Putamen (tissue), 1 donor: ENCODE measurements at regions not wholly inside any gene's neighbourhood (a gene's known extent, or its start where the extent isn't known, plus 50 kb on each side); places are given as distances from the start of the nearest gene placed in this dataset.
"Not testable (repeated sequence)": the region's sequence is repeated elsewhere in the genome, so short reads cannot be mapped to it uniquely, and the experiment has no call there.

Experiments
- DNase-seq: peaks from one replicate; pipeline ENCODE4 v3.0.0-alpha.2; 2016; ENCODE audit warnings: low spot score

GRCh38 chr20:22951966-22952365, 83.1 kb upstream of the SSTR4 start:
- DNase-seq: no peak

DNA sequence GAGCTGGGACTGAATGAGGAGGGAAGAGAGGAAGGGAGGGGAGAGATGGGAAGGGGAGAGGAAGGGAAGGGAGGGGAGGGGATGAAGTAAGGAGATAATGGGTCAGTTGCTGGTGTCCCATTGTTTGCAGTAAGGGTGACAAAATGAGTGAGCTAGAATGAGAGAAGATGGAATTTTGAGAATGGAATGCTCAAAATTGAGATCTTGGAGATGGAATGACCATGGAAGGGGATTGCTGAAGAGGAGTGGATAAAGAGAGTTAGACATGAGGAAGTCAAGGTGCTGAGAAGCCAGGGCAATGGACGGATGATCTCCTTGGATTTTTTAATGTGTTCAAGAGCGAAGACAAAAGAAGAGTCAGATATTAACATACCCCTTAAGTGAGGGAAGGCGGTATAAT, 80.5 kb upstream of the SSTR4 start:
- DNase-seq: no peak

- no peak for DNase-seq
These were observed 76.7 kb upstream of the SSTR4 start for GRCh38 chr20:22958390-22958789.

GRCh38 chr20:22962567-22963439, 72.3 kb upstream of the SSTR4 start:
- DNase-seq: no peak

DNA sequence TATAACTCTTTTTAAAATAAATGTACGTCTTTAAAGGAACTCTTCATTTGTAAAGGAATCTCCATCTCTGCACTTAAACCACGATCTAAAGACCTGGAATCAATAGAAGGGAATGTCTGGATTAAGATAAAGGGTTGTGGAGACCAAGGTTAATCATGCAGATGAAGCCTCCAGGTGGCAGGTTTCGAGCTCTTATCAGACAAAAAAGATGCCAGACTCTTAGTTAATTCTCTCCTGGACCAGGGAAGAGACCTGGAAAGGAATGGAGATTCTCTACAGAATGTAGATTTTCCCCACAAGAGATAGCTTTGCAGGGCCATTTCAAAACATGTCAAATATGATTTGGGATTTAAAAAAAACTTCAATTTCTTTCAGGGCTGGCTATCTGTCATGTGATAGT, 71.5 kb upstream of the SSTR4 start:
- no peak for DNase-seq

GRCh38 chr20:22966787-22967464, 68.2 kb upstream of the SSTR4 start:
- DNase-seq: no peak

DNA sequence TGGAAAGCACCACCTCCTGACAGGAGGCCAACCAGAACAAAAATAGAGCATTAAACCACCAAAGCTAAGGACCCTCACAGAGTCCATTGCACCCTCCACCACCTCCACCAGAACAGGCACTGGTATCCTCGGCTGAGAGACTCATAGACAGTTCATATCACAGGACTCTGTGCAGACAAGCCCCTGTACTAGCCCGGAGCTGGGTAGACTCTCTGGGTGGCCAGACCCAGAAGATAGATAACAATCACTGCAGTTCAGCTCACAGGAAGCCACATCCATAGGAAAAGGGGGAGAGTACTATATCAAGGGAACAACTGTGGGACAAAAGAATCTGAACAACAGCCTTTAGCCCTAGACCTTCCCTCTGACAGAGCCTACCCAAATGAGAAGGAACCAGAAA, 67.4 kb upstream of the SSTR4 start:
- DNase-seq: not testable (repeated sequence)

- DNase-seq: not testable (repeated sequence)
These were observed 66.1 kb upstream of the SSTR4 start for GRCh38 chr20:22969031-22969430.

GRCh38 chr20:22971077-22971476, 64.0 kb upstream of the SSTR4 start:
- DNase-seq: not testable (repeated sequence)

- DNase-seq: no peak
These were observed 60.8 kb upstream of the SSTR4 start for GRCh38 chr20:22974354-22974753.

DNA sequence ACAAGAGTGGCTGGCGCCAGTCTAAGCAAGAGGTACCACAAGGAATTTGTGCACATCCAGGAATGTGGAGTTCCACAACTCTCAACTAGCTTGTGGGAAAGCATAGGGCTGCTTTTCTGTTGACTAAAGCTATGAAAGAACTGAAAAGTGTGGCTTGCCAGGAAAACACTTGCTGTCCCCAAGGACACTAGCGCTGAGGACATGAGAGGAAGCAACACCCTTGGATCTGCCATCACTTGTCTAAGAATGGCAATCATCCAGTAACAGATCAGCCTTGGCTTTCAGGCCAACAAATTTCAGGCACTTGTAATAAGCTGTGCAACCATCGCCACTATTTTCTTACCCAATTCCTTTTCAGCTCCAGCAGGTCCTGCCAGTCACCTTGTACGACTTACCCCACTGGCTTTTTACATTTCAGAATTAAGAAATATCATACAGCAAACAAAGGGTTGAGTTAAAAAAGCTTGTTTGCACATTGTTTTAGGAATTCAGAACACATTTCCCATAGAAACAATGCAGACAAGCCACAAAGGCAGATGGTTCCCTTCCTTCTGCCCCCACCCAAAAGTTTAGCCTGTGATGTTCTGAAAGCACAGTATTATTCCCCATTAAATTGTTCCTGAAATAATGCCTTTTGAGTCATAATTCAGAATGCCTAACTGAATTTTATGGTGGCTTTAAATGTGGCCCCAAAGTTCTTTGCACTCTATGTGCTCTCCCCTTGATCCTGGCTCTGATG, 57.9 kb upstream of the SSTR4 start:
- DNase-seq: no peak

DNA sequence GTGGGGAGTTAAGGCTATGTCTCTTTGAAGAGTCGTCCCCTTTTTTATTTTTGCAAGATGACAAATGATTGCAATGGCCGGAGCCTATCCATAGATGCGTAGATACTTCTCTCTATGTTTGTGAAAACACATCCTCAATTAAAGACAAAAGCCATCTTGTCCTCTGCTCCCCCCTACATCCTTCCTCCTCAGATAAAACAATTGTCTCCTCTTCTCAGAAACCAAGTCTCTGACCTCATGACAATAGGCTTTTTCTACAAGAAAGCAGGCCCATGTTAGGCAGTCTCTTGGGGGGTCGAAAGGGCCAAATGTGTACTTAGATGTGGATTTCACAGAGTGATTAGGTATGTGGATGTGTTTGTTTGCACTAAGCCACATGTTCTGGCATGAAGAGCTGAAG, 51.1 kb upstream of the SSTR4 start:
- DNase-seq: no peak

DNA sequence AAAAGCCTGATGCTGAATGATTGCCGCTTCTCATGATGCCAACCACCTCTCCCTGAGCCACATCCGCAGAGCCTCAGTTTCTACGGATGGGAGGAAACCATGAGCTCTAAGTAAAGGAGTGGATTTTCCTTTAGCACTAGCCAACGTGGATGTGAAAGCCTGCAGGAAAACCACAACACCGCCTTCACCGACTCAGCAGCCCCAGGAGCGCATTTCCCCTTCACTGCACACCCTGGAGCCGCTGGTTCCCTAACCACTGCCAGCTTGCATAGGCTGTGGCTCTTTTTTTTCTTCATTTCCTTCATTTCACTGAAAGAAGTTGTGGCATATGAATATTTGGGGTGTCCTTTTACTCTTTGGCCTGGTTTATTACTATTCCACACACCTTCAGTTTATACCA, 50.5 kb upstream of the SSTR4 start:
- DNase-seq: no peak

GRCh38 chr20:22985239-22985778, 49.8 kb upstream of the SSTR4 start:
- no peak for DNase-seq
